ENCODE measurements at regions not wholly inside any gene's neighbourhood (a gene's known extent, or its start where the extent isn't known, plus 50 kb on each side); places are given as distances from the start of the nearest gene placed in this dataset.

- no peaks in the 10 kb centered on the region for H3K27me3 ChIP-seq
- H3K9me3 ChIP-seq = no peaks in the 10 kb centered on the region
- no peaks in the 10 kb centered on the region for H3K4me1 ChIP-seq
- no peak for DNase-seq
- no peak for TF ChIP-seq EP300 (IDR thresholded peaks at IDR 0.05)
- TF ChIP-seq, protein P1, sequence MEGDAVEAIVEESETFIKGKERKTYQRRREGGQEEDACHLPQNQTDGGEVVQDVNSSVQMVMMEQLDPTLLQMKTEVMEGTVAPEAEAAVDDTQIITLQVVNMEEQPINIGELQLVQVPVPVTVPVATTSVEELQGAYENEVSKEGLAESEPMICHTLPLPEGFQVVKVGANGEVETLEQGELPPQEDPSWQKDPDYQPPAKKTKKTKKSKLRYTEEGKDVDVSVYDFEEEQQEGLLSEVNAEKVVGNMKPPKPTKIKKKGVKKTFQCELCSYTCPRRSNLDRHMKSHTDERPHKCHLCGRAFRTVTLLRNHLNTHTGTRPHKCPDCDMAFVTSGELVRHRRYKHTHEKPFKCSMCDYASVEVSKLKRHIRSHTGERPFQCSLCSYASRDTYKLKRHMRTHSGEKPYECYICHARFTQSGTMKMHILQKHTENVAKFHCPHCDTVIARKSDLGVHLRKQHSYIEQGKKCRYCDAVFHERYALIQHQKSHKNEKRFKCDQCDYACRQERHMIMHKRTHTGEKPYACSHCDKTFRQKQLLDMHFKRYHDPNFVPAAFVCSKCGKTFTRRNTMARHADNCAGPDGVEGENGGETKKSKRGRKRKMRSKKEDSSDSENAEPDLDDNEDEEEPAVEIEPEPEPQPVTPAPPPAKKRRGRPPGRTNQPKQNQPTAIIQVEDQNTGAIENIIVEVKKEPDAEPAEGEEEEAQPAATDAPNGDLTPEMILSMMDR (IDR thresholded peaks at IDR 0.05) = peak; percentile 28 to 76 (median 55)
- H3K27ac ChIP-seq = no peak overlapping the region
- H3K4me3 ChIP-seq = no peak overlapping the region
- WGBS, 2 donors = 56% methylated on average over 5 of the region's 5 CpGs
- intact Hi-C loops (cut with DNase I) = loop anchor here (2.0 to 5.0 kb wide), 2 partner anchors 149 to 717 kb away; no protein-coding TSS in a partner anchor
- no peaks in the 10 kb centered on the region for H3K36me3 ChIP-seq
These were observed 52.7 kb upstream of the SPTSSB start for GRCh38 chr3:161423911-161424522.

DNA sequence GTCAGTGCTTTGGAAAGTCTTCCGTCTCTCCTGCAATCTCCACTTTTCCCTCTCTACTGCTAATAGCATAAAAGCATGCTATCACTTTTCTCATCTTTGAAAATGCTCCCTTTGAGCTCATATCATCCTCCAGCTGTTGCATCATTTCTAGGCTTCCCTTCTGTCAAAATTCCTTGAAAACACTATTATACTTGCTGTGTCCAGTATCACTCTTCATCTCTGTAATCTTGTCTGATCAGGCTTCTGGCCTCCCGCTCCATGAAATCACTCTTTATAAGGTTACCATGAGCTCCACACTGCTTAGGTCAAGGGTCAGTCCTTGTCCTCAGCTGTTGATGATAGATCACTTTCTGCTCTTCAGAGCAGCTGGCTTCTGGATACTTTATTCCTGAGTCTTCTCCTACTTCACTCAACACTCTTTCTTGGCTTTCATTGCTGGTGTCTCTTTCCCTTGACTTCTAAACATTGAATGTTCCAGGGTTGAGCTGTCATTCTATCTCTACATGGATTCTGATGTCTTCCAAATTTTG, 50.9 kb upstream of the SPTSSB start:
- WGBS, 2 donors = 89 to 97% methylated on average over 2 of the region's 2 CpGs
- Histone ChIP-seq H3K4me1 (no peaks in the 10 kb centered on the region), H3K9me3 (no peaks in the 10 kb centered on the region), H3K27me3 (no peaks in the 10 kb centered on the region), H3K4me3 (no peak overlapping the region), H3K36me3 (no peaks in the 10 kb centered on the region), H3K27ac (no peak overlapping the region)
- DNase-seq = no peak
- TF ChIP-seq, protein P1 (IDR thresholded peaks at IDR 0.05) = no peak
- TF ChIP-seq POLR2AphosphoS5 (IDR thresholded peaks at IDR 0.05) (no peak), EP300 (IDR thresholded peaks at IDR 0.05) (no peak), POLR2A (IDR thresholded peaks at IDR 0.05) (no peak)
- intact Hi-C loops (cut with DNase I) = loop anchor here (2.0 to 5.0 kb wide), 2 partner anchors 147 to 715 kb away; no protein-coding TSS in a partner anchor
